BJ (cell line): ENCODE measurements at regions not wholly inside any gene's neighbourhood (a gene's known extent, or its start where the extent isn't known, plus 50 kb on each side); places are given as distances from the start of the nearest gene placed in this dataset.

Experiments
- CTCF ChIA-PET: fragments of 350-600 bp; formaldehyde crosslinking; extraction: SDS; loops from one replicate; lab custom pipeline; 2021; ENCODE audit warnings: antibody characterized with exemption, inconsistent platforms; lab: Yijun Ruan, JAX
- POLR2A ChIA-PET: fragments of 300-600 bp; sonication (Branson Sonifier 250); formaldehyde crosslinking; extraction: SDS; loops from one replicate; lab custom pipeline; 2021; ENCODE audit warnings: antibody characterized with exemption; lab: Charles Lee
- DNase-seq: peaks from one replicate; pipeline ENCODE4 v3.0.0-alpha.2; 2011; ENCODE audit warnings: low read depth
- H3K27me3 ChIP-seq: 2 replicates; pipeline ENCODE4 v1.6.0; 2011; ENCODE audit warnings: low read length; ENCODE audit not compliant: control insufficient read depth, insufficient read depth
- H3K36me3 ChIP-seq: 2 replicates; pipeline ENCODE4 v1.5.1; 2011; ENCODE audit warnings: low read length; ENCODE audit not compliant: control insufficient read depth, insufficient read depth
- H3K4me3 ChIP-seq: 2 replicates; pipeline ENCODE4 v1.5.1; 2011; ENCODE audit warnings: low read depth, mild to moderate bottlenecking, control low read depth, low read length
- TF ChIP-seq, protein P1 (sequence below): IDR thresholded peaks from 2 replicates; pipeline ENCODE4 v1.5.1; 2011; ENCODE audit warnings: low read depth, mild to moderate bottlenecking, control low read depth, inconsistent platforms, low read length, moderate library complexity; ENCODE audit not compliant: insufficient read depth

DNA sequence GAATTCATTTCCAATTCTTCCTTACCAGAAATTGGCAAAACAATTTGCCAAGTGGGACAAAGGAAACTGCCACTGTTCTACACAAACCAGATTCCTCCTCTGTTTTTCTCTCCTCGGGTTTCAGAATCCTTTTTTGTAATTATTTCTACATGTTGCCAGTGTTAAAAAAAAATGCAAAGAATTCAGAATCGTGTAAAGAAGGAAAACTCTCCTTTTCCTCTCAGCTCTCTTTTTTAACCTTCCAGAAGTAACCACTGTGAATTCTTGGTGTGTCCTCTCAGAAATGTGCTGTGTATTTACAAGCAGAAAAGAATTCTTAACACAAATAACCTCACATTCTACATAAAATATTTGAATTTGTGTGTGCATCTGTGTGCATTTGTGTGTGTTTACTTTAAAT is 224.6 kb downstream of the DRD1 start:
- Histone ChIP-seq H3K27me3 (no peaks in the 10 kb centered on the region), H3K36me3 (no peaks in the 10 kb centered on the region), H3K4me3 (no peak overlapping the region)
- no peak for DNase-seq
- TF ChIP-seq, protein P1, sequence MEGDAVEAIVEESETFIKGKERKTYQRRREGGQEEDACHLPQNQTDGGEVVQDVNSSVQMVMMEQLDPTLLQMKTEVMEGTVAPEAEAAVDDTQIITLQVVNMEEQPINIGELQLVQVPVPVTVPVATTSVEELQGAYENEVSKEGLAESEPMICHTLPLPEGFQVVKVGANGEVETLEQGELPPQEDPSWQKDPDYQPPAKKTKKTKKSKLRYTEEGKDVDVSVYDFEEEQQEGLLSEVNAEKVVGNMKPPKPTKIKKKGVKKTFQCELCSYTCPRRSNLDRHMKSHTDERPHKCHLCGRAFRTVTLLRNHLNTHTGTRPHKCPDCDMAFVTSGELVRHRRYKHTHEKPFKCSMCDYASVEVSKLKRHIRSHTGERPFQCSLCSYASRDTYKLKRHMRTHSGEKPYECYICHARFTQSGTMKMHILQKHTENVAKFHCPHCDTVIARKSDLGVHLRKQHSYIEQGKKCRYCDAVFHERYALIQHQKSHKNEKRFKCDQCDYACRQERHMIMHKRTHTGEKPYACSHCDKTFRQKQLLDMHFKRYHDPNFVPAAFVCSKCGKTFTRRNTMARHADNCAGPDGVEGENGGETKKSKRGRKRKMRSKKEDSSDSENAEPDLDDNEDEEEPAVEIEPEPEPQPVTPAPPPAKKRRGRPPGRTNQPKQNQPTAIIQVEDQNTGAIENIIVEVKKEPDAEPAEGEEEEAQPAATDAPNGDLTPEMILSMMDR = no peak
- CTCF ChIA-PET = no interaction called here
- POLR2A ChIA-PET = no interaction called here

DNA sequence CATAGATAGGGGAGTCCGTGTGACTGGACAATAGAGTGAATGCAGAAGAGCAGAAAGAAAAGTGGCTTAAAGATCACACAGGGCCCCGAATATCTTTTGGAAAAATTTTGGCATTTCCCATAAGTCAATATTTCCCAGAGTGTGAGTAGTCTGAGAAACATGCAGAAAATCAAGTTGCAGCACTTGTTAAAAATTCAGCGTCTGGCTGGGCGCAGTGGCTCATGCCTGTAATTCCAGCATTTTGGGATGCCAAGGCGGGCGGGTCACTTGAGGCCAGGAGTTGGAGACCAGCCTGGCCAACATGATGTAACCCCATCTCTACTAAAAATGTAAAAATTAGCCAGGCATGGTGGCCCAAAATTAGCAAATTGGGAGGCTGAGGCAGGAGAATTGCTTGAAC is 227.0 kb downstream of the DRD1 start:
- Histone ChIP-seq H3K36me3 (no peaks in the 10 kb centered on the region), H3K27me3 (no peaks in the 10 kb centered on the region), H3K4me3 (no peak overlapping the region)
- TF ChIP-seq, protein P1 = no peak
- ChIA-PET CTCF (no interaction called here), POLR2A (no interaction called here)
- no peak for DNase-seq

DNA sequence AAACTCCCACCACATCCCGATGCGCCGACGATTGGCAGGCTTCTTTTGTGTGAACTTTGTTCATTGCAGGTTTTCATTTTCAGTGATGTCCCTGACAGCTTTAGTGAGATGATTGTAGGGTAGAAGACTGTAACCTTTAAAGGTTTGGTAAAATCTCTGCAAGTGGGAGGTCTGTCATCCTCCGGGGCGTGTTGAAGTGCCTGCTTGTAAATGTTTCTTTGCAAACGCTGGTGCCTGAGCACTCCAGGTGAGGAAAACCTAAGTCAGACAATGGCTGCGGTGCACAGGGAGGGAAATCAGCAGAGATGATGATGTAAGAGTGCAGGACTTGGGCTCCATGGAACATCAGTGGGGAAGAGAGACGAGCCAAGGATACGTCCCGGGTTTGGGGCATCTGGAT is 228.1 kb downstream of the DRD1 start:
- no peak overlapping the region for H3K4me3 ChIP-seq
- ChIA-PET CTCF (no interaction called here), POLR2A (no interaction called here)
- DNase-seq = no peak
- TF ChIP-seq, protein P1 = no peak
- no peaks in the 10 kb centered on the region for H3K36me3 ChIP-seq
- H3K27me3 ChIP-seq = no peaks in the 10 kb centered on the region

DNA sequence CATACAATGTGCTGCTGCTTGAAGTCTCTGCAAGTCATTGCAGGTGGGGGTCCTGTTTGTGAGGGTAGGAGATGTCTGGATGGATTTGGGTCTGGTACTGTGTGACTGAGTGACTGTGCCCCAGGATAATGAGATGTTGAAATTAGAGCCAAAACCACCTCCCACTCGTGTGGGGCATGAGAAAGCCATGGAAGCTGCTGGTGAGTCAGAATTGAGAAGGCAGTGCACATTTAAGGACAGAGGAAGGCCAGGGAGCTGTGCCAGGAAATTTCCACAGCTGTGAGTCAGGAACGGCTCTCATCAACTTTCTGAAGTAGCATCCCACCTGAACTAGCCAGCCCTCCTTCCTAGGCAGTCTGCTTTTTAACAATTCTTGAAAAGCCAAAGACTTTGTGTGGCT is 229.8 kb downstream of the DRD1 start:
- no peak for DNase-seq
- TF ChIP-seq, protein P1 = no peak
- ChIA-PET POLR2A (no interaction called here), CTCF (no interaction called here)
- H3K4me3 ChIP-seq = no peak overlapping the region
- no peaks in the 10 kb centered on the region for H3K27me3 ChIP-seq
- no peaks in the 10 kb centered on the region for H3K36me3 ChIP-seq

DNA sequence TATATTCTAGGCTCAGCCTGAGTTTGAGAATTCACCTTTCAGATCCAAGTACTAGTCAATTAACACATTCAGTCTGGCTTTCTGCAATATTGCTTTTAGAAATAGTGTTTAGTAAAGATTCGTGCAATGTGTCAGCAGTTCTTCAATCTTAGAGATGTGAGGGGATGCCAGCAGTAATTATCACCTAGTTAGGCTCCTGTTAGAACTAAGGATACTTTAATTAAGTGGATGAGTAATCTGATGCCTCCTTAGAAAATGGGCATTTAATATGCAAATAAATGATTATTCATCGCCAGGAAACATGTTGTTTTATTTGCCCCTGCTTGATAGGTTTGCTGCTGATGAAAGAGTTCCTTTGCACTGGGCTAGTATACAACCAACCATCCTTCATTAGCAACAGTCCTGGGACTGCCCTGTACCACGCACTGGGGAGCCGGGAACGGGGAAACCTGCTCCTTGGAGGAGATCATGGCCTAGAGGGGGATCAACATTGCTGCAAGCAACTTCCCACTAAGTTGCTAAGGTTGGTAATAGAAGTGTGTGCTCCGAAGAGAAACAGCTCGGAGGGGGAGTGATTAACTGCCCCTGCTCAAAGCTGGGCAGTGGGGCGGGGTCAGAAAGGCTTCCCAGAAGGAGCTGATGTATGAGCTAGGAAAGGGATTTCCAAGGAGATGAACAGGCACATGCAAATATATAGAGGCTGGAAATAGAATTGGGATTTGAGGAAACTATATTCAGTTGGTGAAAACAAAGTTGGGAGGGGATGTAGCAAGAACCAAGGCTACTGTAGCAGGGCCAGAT is 231.8 kb downstream of the DRD1 start:
- Histone ChIP-seq H3K27me3 (no peaks in the 10 kb centered on the region), H3K4me3 (no peak overlapping the region), H3K36me3 (no peaks in the 10 kb centered on the region)
- no peak for DNase-seq
- TF ChIP-seq, protein P1 = no peak
- ChIA-PET CTCF (no interaction called here), POLR2A (no interaction called here)
